ENCODE measurements at regions not wholly inside any gene's neighbourhood (a gene's known extent, or its start where the extent isn't known, plus 50 kb on each side); places are given as distances from the start of the nearest gene placed in this dataset.

DNA sequence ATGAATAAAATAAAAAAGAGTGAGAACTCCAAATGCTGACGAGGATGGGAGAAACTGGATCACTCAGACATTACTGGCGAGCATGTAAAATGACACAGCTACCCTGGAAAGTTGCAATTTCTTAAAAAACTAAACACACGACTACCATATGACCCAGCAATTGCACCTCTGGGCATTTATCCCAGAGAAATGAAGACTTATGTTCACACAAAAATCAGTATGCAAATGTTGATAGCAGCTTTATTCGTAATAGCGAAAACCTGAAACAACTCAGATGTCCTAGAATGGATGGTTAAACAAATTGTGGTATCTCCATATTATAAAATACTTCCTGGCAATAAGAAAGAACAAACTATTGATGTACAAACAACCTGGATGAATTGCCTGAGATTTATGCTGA lies 357.2 kb upstream of the ASIC2 start:
- no peaks in the 10 kb centered on the region for H3K27me3 ChIP-seq
- 62 to 68% (median 65%) methylated on average over 5 of the region's 5 CpGs for whole genome bisulfite sequencing, 3 donors

GRCh38 chr17:33651686-33652085 lies 358.6 kb upstream of the ASIC2 start:
- Histone ChIP-seq H3K27ac (no peak overlapping the region), H3K36me3 (no peaks in the 10 kb centered on the region), H3K4me3 (no peak overlapping the region), H3K9me3 (no peaks in the 10 kb centered on the region), H3K4me1 (ENCODE audit: insufficient read depth) (no peaks in the 10 kb centered on the region), H3K27me3 (no peaks in the 10 kb centered on the region)
- TF ChIP-seq, protein P1, sequence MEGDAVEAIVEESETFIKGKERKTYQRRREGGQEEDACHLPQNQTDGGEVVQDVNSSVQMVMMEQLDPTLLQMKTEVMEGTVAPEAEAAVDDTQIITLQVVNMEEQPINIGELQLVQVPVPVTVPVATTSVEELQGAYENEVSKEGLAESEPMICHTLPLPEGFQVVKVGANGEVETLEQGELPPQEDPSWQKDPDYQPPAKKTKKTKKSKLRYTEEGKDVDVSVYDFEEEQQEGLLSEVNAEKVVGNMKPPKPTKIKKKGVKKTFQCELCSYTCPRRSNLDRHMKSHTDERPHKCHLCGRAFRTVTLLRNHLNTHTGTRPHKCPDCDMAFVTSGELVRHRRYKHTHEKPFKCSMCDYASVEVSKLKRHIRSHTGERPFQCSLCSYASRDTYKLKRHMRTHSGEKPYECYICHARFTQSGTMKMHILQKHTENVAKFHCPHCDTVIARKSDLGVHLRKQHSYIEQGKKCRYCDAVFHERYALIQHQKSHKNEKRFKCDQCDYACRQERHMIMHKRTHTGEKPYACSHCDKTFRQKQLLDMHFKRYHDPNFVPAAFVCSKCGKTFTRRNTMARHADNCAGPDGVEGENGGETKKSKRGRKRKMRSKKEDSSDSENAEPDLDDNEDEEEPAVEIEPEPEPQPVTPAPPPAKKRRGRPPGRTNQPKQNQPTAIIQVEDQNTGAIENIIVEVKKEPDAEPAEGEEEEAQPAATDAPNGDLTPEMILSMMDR (IDR thresholded peaks at IDR 0.05): no peak
- TF ChIP-seq EP300 (IDR thresholded peaks at IDR 0.05) (no peak), POLR2A (IDR thresholded peaks at IDR 0.05) (no peak)
- no peak for DNase-seq
- intact Hi-C loops (cut with DNase I): no loop called here
- WGBS, 3 donors: 65 to 81% (median 70%) methylated on average over 3 of the region's 3 CpGs

More for the DNA sequence above, 357.2 kb upstream of the ASIC2 start:
- Histone ChIP-seq H3K4me3 (no peak overlapping the region), H3K4me1 (ENCODE audit: insufficient read depth) (no peaks in the 10 kb centered on the region), H3K36me3 (no peaks in the 10 kb centered on the region), H3K9me3 (no peaks in the 10 kb centered on the region), H3K27ac (no peak overlapping the region)
- DNase-seq: no peak
- intact Hi-C loops (cut with DNase I): no loop called here
- TF ChIP-seq POLR2A (IDR thresholded peaks at IDR 0.05): no peak
- TF ChIP-seq EP300 (IDR thresholded peaks at IDR 0.05): no peak
- TF ChIP-seq, protein P1 (IDR thresholded peaks at IDR 0.05): no peak

GRCh38 chr17:33652731-33653398 lies 359.8 kb upstream of the ASIC2 start:
- Histone ChIP-seq H3K27me3 (no peaks in the 10 kb centered on the region), H3K27ac (no peak overlapping the region), H3K36me3 (no peaks in the 10 kb centered on the region), H3K4me3 (no peak overlapping the region), H3K9me3 (no peaks in the 10 kb centered on the region), H3K4me1 (ENCODE audit: insufficient read depth) (no peaks in the 10 kb centered on the region)
- WGBS, 3 donors: 65 to 75% (median 75%) methylated on average over 6 of the region's 6 CpGs
- TF ChIP-seq, protein P1 (IDR thresholded peaks at IDR 0.05): no peak
- TF ChIP-seq POLR2A (IDR thresholded peaks at IDR 0.05): no peak
- no peak for TF ChIP-seq EP300 (IDR thresholded peaks at IDR 0.05)
- no peak for DNase-seq
- intact Hi-C loops (cut with DNase I): no loop called here

DNA sequence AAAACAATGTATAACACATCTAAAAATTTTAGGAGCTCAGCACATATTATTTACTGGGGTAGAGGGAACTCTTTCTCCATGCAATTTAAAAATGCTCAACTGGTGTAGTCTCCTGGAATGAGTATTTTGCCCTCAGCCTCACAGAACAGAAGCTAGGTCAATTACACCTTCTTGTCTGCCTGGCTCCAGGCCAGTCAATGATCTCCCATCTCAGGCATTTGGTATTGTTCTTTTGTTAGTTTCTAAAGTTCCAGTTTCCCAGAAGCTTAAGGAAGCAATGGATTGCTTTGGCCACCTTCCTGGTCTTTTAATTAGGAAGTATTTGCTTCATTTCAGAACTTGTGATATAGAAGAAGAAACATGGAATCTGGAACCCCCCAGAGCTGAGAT lies 360.3 kb upstream of the ASIC2 start:
- Histone ChIP-seq H3K4me3 (no peak overlapping the region), H3K4me1 (ENCODE audit: insufficient read depth) (no peaks in the 10 kb centered on the region), H3K36me3 (no peaks in the 10 kb centered on the region), H3K27ac (no peak overlapping the region), H3K27me3 (no peaks in the 10 kb centered on the region), H3K9me3 (no peaks in the 10 kb centered on the region)
- no peak for DNase-seq
- intact Hi-C loops (cut with DNase I): no loop called here
- TF ChIP-seq EP300 (IDR thresholded peaks at IDR 0.05) (no peak), POLR2A (IDR thresholded peaks at IDR 0.05) (no peak)

DNA sequence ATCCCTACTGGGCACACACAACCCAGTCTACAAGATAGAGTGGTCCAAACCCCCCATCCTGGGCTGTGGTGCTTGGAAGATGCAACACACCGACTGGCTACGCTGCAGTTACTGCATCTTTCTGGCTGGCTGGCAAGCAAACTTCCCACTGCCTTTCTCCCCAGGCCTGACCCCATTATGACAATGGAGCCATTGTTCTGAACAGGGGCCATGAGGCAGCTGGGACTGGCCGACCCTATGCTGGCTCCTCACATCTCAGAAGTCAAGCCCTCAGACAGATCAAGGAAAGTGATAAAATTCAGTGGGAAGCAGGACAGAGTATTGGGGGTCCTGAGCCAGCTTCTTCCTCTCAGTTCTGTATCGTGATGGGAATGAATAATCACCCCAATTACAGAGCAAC lies 364.1 kb upstream of the ASIC2 start:
- Histone ChIP-seq H3K9me3 (no peaks in the 10 kb centered on the region), H3K27ac (no peak overlapping the region), H3K4me1 (ENCODE audit: insufficient read depth) (no peaks in the 10 kb centered on the region), H3K4me3 (no peak overlapping the region), H3K36me3 (no peaks in the 10 kb centered on the region), H3K27me3 (no peaks in the 10 kb centered on the region)
- DNase-seq: no peak
- WGBS, 3 donors: 51 to 76% (median 69%) methylated on average over 4 of the region's 4 CpGs
- intact Hi-C loops (cut with DNase I): no loop called here
- TF ChIP-seq EP300 (IDR thresholded peaks at IDR 0.05) (no peak), POLR2A (IDR thresholded peaks at IDR 0.05) (no peak)
- TF ChIP-seq, protein P1 (IDR thresholded peaks at IDR 0.05): no peak
